NCI-H748 treated with DMSO at 0.1 percent for 48 hours (cell line): ENCODE measurements at regions not wholly inside any gene's neighbourhood (a gene's known extent, or its start where the extent isn't known, plus 50 kb on each side); places are given as distances from the start of the nearest gene placed in this dataset.

Experiments used
- DNase-seq: peaks from one replicate; lab custom pipeline; 2025; lab: John Stamatoyannopoulos, UW

DNA sequence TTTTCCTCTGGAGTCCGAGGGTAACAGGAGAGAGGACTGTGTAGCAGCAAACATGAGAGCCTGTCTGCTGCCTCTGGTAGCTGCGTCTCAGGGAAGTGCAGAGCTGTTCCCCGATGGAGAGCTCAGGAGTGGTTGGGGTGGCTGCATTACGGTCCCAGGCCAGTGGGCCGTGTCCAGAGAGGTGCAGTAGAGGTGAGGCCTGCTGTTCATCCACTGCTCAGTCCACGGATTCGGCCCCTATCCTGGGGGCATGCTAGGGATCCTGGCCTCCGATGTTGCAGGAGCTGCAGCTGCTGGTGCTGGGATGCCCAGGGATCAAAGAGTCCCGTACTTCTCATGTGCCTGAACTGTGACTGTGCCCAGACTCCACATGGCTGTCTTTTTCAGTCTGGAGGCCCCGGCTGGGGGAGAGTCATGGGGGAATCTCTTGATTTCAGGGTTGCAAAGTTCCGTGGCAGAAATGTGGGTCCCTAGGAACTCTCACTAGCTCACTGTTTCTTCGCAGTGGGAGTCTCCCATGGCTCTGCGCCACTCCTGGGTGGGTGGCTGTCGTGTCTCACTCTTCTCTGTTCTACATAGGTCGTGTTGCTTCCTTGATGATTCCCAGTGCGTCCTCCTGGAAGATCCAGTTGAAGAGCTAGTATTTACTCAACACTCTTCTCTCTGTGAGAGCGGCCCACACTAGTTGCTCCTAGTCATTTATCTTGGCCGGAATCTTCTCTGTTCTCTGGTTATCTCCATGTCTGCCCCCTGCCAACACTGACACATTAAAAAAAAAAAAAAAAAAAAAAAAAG lies 109.5 kb upstream of the CENPE start:
- no peak for DNase-seq

- DNase-seq: no peak
Measured at GRCh38 chr4:103306870-103307375, 108.8 kb upstream of the CENPE start.

DNA sequence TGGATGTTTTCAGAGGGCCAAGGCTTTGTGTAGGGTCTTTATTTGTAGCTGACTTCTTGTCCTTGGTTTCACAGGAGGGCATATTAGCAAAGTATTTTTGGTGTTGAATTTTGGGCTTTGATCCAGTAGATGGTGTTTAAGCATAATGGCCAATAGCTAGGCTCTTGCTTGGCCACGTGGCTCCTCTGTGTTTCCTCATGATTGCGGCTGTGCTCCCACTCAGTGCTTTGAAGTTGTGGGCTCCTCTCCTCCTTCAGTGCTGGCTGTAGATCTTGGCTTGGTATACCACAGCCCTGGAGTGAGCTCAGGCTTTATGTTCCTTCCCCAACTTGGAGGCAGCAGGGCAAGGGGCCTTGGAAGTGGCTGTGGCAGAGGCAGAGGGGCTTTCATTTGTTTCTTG lies 107.2 kb upstream of the CENPE start:
- no peak for DNase-seq

GRCh38 chr4:103303011-103303410 lies 104.9 kb upstream of the CENPE start:
- DNase-seq: no peak

GRCh38 chr4:103292959-103293358 lies 94.8 kb upstream of the CENPE start:
- no peak for DNase-seq

GRCh38 chr4:103292373-103292772 lies 94.2 kb upstream of the CENPE start:
- no peak for DNase-seq

- no peak for DNase-seq
Measured at GRCh38 chr4:103289186-103289585, 91.0 kb upstream of the CENPE start.

DNA sequence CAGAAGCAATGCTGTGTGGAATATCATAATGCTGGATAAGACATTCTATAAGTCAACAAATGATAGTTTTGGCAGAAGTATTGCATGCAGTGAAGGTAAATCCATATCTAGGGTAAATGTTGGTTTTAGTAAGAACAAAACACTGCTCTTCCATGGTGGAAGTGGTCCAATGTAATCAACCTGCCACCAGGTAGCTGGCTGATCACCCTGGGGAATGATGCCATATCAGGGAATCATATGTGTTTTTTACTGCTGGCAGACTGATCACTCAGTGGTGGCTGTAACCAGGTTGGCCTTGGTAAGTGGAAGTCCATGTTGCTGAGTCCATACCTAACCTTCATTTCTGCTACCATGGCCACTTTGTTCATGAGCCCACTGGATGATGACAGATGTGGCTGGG lies 74.0 kb upstream of the CENPE start:
- DNase-seq: no peak

DNA sequence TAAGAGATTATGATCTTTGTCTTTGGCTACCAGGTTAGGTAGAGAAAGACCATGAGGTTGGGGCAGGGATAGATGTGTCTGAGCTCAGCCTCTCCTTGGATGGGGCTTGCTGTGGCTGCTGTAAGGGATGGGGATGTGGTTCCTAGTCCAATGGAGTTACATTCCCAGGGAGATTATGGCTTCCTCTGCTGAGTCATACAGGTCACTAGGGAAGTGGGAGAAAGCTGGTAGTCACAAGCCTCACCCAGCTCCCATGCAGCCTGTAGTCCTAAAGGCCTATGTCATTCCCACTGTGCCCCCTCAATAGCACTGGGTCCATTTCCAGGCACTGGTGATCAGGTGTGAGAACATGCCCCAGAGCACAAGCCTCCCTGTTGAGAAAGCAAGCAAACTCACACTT lies 70.6 kb upstream of the CENPE start:
- no peak for DNase-seq

- DNase-seq: no peak
Measured at GRCh38 chr4:103264905-103265304, 66.8 kb upstream of the CENPE start.

DNA sequence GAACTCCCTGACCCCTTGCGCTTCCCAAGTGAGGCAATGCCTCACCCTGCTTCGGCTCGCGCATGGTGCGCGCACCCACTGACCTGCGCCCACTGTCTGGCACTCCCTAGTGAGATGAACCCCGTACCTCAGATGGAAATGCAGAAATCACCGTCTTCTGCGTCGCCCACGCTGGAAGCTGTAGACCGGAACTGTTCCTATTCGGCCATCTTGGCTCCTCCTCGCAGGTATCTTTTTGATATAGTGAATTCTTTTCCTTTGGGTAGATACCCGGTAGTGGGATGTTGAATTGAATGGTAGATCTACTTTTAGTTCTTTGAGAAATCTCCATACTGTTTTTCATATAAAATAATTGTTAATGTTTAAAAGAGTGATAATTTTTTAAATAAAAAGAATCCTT lies 57.9 kb upstream of the CENPE start:
- DNase-seq: peak; percentile 20
